ENCODE measurements at regions not wholly inside any gene's neighbourhood (a gene's known extent, or its start where the extent isn't known, plus 50 kb on each side); places are given as distances from the start of the nearest gene placed in this dataset.
"Not testable (repeated sequence)": the region's sequence is repeated elsewhere in the genome, so short reads cannot be mapped to it uniquely, and the experiment has no call there.

DNA sequence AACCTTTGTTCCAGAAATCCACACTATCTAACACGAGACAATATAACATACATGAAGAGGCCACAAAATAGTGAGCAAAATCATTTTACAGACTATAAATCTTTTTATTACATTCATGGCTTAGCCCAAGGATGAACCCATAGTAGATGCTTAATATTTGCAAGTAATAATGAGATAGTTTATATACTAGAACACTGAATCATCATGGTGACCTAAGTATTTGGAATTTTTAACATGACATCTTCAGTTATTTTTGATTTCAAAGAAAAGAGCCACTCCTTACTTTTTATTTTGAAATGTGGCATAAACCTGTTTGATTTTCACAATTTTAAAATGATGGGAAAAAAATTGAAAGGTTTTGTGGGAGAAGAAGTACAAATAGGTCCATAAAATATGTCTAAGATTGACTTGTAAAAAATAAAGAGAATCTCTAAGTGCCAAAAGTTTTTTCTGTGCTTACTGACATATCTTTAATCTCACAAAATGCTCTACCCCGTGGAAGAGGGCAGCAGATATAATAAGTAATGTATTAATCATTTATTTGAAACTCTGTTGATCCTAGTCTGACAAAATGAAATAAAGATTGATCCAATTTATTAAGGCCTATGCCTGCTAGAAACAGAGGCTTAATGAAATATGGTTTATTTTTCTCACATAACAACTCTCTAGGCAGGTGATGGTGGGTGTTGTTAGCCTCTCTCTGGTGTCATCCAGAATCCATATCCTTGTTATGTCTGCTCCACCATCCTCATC is 224.5 kb upstream of the CENPE start:
- no peak for DNase-seq (ENCODE audit: low read depth, low spot score)

GRCh38 chr4:103415801-103416200 is 217.7 kb upstream of the CENPE start:
- DNase-seq (ENCODE audit: low read depth, low spot score), result peak; percentile 32

DNA sequence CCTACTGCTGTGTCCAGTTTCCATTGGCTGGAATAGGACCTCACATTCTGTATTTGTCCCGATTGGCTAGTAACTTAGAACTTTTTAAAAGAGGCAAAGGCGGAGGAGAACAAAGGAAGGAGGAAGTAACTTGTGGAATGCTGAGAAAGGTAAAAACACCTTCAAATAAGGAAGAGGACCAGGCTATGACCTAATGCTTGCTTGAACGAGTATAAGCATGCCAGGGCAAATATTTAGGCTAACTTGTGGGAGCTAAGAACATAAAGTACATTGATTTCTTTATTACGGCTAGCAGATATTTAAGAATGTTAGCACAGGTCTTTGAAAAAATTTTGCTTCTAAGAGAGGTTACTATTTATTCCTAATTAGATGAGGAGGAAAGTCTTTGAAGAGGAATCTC is 214.5 kb upstream of the CENPE start:
- DNase-seq (ENCODE audit: low read depth, low spot score), result not testable (repeated sequence)

DNA sequence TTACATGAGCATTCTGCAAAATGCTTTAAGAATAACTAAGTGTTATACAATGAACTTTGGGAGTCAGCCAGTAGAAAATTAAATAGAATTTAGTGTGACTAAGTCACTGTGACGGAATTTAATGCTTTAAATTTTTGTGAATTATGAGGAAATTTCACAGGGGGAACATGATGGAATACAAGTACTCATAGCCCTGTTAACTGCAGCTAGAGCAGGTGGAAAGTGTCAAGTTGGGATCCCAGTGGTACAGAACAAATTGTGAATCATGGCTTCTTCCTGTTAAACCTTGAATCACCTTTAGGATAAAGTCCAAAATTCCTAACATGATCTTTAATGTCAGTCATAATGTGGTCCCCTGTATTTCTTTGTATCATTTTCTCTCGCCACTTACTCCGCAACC is 212.2 kb upstream of the CENPE start:
- no peak for DNase-seq (ENCODE audit: low read depth, low spot score)

DNA sequence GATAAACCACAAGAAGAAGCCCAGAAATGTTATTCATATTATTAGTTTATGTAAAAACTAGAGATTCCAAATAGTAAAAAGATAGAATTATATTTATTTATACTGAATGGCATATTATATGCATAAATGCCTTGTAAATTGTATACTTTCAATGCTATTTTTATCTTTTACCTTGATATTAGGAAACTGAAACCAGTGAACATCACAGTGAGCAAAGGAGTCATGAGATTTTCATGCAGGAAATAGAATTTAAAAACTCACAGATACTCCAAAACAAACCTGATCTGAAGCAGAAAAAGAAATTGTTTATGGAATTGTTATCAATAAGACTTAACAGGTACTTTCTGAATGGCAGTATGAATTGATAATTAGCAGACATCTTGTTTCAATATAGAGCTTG is 207.3 kb upstream of the CENPE start:
- DNase-seq (ENCODE audit: low read depth, low spot score), result no peak

DNA sequence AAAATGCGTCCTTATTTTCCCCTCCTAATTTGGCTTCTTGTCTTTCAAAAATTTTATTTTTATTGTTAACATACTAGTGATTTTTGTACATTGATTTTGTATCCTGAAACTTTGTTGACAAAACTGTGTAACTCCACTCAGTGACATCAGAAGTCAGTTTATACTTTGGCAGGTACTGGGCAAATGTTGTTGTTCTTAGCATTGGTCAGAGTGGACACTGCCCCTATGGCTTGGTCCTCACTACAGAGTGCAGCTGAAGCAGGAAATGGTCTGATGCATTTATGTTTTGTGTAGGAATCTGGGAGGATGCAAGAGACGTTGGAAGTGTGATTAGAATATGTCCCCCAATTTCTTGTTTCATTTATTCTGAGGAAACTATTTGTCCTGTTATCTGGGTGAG is 205.5 kb upstream of the CENPE start:
- no peak for DNase-seq (ENCODE audit: low read depth, low spot score)

GRCh38 chr4:103402198-103402597 is 204.1 kb upstream of the CENPE start:
- no peak for DNase-seq (ENCODE audit: low read depth, low spot score)

DNA sequence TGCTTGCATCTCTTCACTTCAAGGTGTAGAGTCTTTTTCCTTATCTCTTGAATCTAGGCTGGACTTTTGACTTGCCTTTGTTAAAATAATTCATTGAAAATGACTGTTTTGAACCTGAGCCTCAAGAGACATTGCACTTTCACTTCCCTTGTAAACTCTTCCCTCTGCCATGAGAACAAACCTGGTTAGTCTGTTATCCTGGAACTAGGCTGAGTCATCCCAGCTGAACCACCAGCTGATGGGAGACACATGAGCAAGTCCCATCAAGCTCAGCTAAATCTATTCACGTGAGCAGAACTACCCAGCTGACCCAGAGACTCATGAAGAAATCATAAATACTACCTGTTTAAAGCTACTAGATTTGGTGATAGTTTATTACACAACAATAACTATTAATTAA is 202.3 kb upstream of the CENPE start:
- peak; percentile 14 for DNase-seq (ENCODE audit: low read depth, low spot score)

- DNase-seq (ENCODE audit: low read depth, low spot score), result no peak
These were observed 199.4 kb upstream of the CENPE start for GRCh38 chr4:103397541-103397940.

GRCh38 chr4:103387508-103388011 is 189.4 kb upstream of the CENPE start:
- DNase-seq (ENCODE audit: low read depth, low spot score), result not testable (repeated sequence)

DNA sequence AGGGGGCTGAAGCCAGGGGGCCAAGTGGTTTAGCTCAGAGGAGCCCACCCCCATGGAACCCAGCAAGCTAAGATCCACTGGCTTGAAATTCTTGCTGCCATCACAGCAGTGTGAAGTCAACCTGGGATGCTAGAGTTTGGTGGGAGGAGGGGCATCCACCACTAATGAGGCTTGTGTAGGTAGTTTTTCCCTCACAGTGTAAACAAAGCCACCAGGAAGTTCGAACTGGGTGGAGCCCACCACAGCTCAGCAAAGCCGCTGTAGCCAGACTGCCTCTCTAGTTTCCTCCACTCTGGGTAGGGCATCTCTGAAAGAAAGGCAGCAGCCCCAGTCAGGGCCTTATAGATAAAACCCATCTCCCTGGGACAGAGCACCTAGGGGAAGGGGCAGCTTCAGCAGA is 187.4 kb upstream of the CENPE start:
- DNase-seq (ENCODE audit: low read depth, low spot score), result not testable (repeated sequence)

DNA sequence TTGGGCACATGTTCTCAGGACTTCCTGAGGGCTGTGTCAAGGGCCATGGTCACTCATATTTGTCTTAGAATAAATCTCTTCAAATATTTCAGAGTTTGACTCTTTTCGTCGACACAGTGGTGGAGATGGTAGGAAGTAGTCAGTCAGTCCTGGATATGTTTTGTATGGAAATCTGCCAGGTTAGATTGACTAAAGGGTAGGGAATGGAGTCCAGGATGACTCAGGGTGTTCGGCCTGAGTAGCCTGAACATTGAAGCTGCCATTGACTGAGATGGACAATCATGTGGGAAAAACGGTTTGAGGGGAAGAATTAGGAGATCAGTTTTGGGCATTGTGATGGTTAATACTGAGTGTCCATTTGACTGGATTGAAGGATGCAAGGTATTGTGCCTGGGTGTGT is 177.1 kb upstream of the CENPE start:
- no peak for DNase-seq (ENCODE audit: low read depth, low spot score)

DNA sequence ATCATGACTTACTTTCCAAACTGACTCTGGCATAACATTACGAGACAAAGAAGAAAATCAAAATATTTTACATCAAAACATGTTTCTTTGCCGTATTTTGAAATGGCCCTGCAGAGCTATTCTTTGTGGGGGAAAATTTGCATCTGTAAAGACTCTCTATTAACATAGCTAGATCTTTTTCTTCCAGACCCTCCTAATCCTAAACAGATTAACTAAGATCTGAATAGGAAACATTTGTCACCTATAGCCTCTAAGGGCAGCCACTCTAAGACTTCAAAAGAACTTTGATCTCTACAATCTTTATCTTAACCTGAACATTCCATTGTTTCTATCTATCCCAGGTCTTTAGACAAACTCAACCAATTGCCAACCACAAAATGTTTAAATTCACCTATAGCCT is 176.6 kb upstream of the CENPE start:
- DNase-seq (ENCODE audit: low read depth, low spot score), result no peak

GRCh38 chr4:103374306-103374705 is 176.2 kb upstream of the CENPE start:
- no peak for DNase-seq (ENCODE audit: low read depth, low spot score)

DNA sequence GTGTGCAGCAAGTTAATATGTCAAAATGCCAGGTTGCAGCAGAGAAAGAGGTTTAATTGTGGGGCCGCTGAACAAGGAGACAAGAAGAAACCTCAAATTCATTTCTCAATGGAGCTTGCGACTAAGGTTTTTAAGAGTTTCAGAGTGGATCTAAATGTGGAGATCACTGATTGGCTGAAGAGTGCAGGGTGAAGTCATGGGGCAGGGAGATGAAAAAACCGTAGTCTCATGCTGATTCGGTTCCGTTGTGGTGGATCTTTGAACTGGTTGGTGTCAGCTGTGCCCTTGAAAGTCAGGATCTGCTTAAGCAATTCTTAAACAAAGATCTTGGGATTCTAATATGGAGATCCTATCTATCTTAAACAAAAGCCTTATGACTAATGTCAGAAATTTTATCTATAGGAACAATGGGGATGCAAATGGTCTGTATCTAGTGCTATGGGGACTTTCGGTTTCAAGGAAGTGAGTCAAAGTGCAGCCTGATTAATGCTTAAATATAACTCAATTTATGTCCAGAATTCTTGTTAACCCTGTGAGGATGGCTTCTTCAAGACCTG is 173.9 kb upstream of the CENPE start:
- DNase-seq (ENCODE audit: low read depth, low spot score), result no peak

DNA sequence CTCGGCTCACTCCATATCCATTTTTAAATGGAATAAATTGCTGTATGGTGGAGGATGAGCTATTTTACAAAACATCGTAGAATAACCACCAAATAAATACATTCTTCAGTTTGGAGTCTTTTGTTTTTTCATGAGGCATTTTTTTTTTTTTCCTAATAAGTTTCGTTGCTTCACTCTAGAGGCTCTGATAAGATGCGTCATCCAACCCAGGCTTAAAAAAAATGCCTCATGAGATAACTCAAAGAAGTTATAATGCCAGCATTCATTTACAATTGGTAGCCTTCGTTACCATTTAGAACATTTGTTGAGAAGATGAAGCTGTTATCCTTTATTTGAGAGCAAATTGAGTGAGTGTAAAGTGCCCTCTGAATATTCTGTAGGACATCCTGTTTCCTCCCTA is 172.2 kb upstream of the CENPE start:
- DNase-seq (ENCODE audit: low read depth, low spot score), result no peak

DNA sequence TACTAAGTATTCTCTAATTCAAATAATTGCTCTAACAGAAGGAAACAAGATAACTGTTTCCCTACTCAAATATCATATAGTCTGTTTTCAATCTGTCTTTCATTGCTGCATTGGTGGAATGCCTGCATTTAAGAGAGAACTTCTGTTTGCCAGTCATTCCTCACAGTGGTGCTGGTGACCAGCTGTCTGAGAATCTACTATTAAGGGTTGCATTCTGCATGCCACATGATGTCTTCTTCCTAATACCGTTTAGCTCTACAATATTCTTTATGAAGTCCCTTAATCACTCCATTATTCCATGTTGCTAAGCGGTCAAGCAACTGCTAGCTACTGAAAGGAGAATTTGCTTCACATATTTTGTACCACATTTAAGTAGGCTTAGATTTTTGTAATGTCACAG is 167.1 kb upstream of the CENPE start:
- no peak for DNase-seq (ENCODE audit: low read depth, low spot score)

GRCh38 chr4:103364083-103364482 is 165.9 kb upstream of the CENPE start:
- no peak for DNase-seq (ENCODE audit: low read depth, low spot score)

DNA sequence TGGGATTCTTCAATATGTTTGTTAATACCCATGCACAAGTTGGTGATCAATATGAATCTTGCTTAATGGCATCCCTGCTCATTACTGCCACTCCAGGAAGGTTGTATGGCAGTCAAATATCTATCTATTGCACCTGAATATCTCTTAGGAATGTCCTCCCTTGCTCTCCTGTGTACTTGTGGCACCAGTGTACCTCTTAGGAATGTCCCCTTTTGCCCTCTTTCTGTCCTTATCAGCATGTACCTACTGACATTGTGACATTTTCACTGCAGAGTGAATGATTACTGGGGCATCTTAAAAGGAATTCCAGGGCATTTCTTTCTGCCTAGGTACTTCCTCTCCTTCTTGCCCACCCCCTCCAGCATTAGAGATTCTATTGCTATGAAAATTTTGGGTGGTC is 163.8 kb upstream of the CENPE start:
- DNase-seq (ENCODE audit: low read depth, low spot score), result no peak

GRCh38 chr4:103359900-103360299 is 161.8 kb upstream of the CENPE start:
- peak; percentile 9 for DNase-seq (ENCODE audit: low read depth, low spot score)

DNA sequence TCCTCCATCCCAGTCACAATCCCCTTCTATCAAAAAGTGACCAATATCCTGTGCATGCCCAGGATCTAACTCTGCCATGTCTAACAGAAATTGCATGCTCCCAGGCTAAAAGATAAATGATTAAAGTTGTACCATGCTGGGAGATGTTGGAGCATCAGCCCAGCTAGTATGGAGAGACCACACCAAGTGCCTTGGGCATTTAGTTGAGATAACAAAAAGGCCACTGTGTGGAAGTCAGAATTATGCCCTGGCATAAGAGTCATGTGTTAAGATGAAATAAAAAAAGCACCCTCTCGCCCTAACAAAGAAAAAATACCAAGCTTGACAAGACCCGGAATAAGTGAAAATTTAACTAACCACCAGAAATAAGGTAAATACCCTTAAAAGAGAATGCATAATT is 155.9 kb upstream of the CENPE start:
- no peak for DNase-seq (ENCODE audit: low read depth, low spot score)

GRCh38 chr4:103329642-103330041 is 131.5 kb upstream of the CENPE start:
- DNase-seq (ENCODE audit: low read depth, low spot score), result no peak

DNA sequence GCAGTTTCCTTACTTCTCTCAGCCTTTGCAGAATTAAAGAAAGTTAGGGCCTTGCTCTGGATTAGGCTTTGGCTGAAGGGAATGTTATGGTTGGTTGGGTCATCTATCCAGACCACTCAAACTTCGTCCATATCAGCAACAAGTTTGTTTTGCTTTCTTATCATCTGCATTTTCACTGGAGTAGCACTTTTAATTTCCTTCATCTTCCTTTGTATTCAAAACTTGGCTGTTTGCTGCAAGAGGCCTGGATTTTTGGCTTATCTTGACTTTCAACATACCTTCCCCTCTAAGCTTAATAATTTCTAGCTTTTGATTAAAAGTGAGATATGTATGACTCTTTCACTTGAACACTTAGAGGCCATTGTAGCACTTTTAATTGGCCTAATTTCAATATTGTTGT is 126.7 kb upstream of the CENPE start:
- no peak for DNase-seq (ENCODE audit: low read depth, low spot score)

GRCh38 chr4:103318327-103318726 is 120.2 kb upstream of the CENPE start:
- peak; percentile 5 for DNase-seq (ENCODE audit: low read depth, low spot score)
